GM23338 (cell line): ENCODE measurements at regions not wholly inside any gene's neighbourhood (a gene's known extent, or its start where the extent isn't known, plus 50 kb on each side); places are given as distances from the start of the nearest gene placed in this dataset.
A peak's percentile ranks its signal among the peaks of the same experiment; 100 is the strongest.

ENCODE experiments used
- ATAC-seq: fragments of 200-7000 bp; cut with Tn5 transposase; 3 replicates; pipeline ENCODE4 v1.9.1; 2020
- DNase-seq: peaks from one replicate; pipeline ENCODE4 v3.0.0-alpha.2; 2015; ENCODE audit warnings: low spot score
- H2AFZ ChIP-seq: fragments of 200-600 bp; sonication (generic); 2 replicates; pipeline ENCODE4 v1.8.0; 2016; ENCODE audit warnings: antibody characterized with exemption, mild to moderate bottlenecking, moderate library complexity
- H3F3A ChIP-seq: fragments of 200-600 bp; sonication (generic); replicated peaks from 2 replicates; pipeline ENCODE4 v1.8.0; 2017; ENCODE audit warnings: antibody characterized with exemption, mixed run types, low read depth
- H3K27ac ChIP-seq: fragments of 200-600 bp; sonication (generic); 2 replicates; pipeline ENCODE4 v1.6.1; 2016; ENCODE audit warnings: low read depth
- H3K27me3 ChIP-seq: fragments of 200-600 bp; sonication (generic); 2 replicates; pipeline ENCODE4 v1.8.0; 2016; ENCODE audit warnings: mild to moderate bottlenecking, mixed run types, moderate library complexity; ENCODE audit not compliant: insufficient read depth
- H3K36me3 ChIP-seq: fragments of 200-600 bp; sonication (generic); 2 replicates; pipeline ENCODE4 v1.8.0; 2016; ENCODE audit warnings: mild to moderate bottlenecking; ENCODE audit not compliant: insufficient read depth
- H3K4me1 ChIP-seq: fragments of 200-600 bp; sonication (generic); 2 replicates; pipeline ENCODE4 v1.8.0; 2016; ENCODE audit warnings: mild to moderate bottlenecking, moderate library complexity; ENCODE audit not compliant: insufficient read depth
- H3K4me2 ChIP-seq: fragments of 200-600 bp; sonication (generic); 2 replicates; pipeline ENCODE4 v1.7.1; 2017; ENCODE audit warnings: mixed run types
- H3K4me3 ChIP-seq: fragments of 200-600 bp; sonication (generic); 2 replicates; pipeline ENCODE4 v1.6.1; 2016; ENCODE audit warnings: mixed run types
- H3K79me2 ChIP-seq: fragments of 200-600 bp; sonication (generic); replicated peaks from 2 replicates; pipeline ENCODE4 v1.8.0; 2017; ENCODE audit warnings: mild to moderate bottlenecking; ENCODE audit not compliant: insufficient read depth
- H3K9me2 ChIP-seq: fragments of 200-600 bp; sonication (generic); 2 replicates; pipeline ENCODE4 v1.8.0; 2017; ENCODE audit not compliant: insufficient read depth
- H4K20me1 ChIP-seq: fragments of 200-600 bp; sonication (generic); replicated peaks from 2 replicates; pipeline ENCODE4 v1.8.0; 2017; ENCODE audit warnings: mild to moderate bottlenecking; ENCODE audit not compliant: insufficient read depth
- H3K27ac Mint-ChIP-seq: 2 replicates; pipeline ENCODE4 v1.8.0; 2020; ENCODE audit warnings: inconsistent platforms, mild to moderate bottlenecking, moderate library complexity, mixed read lengths
- H3K27me3 Mint-ChIP-seq: 3 replicates; pipeline ENCODE4 v1.8.0; 2022; ENCODE audit warnings: low read depth, mild to moderate bottlenecking, moderate library complexity, mixed read lengths, inconsistent platforms; ENCODE audit not compliant: insufficient read depth, poor library complexity
- H3K36me3 Mint-ChIP-seq: 3 replicates; pipeline ENCODE4 v1.8.0; 2021; ENCODE audit warnings: low read depth, mild to moderate bottlenecking, inconsistent platforms, moderate library complexity, mixed read lengths
- H3K4me1 Mint-ChIP-seq: 3 replicates; pipeline ENCODE4 v1.8.0; 2020; ENCODE audit warnings: mild to moderate bottlenecking, inconsistent platforms, mixed read lengths
- H3K4me3 Mint-ChIP-seq: 3 replicates; pipeline ENCODE4 v1.8.0; 2021; ENCODE audit warnings: moderate library complexity, mild to moderate bottlenecking, inconsistent platforms, mixed read lengths
- H3K9me3 Mint-ChIP-seq: 3 replicates; pipeline ENCODE4 v1.8.0; 2020; ENCODE audit warnings: moderate library complexity, mild to moderate bottlenecking, inconsistent platforms, mixed read lengths
- CREB1 ChIP-seq: fragments of 250-450 bp; sonication (Bioruptor Pico); IDR thresholded peaks from 2 replicates; pipeline ENCODE4 v1.5.0; 2020; ENCODE audit warnings: low read depth, mild to moderate bottlenecking, moderate library complexity
- CTCF ChIP-seq, 2 experiments: fragments of 200-600 bp in 1 of 2; sonication (generic) in 1 of 2; conservative IDR thresholded peaks; 2 replicates each; pipeline versions ENCODE4 v1.5.1 to v1.6.1; 2016 to 2017; ENCODE audit warnings: antibody characterized with exemption in 2 of 2, low read depth in 2 of 2, mild to moderate bottlenecking in 2 of 2, moderate library complexity in 1 of 2
- ETS1 ChIP-seq: IDR thresholded peaks from 2 replicates; pipeline ENCODE4 v1.6.1; 2016; ENCODE audit warnings: antibody characterized with exemption
- EZH2 ChIP-seq: fragments of 200-600 bp; sonication (generic); IDR thresholded peaks from one replicate; pipeline ENCODE4 v1.8.0; 2017; ENCODE audit warnings: antibody characterized with exemption, mild to moderate bottlenecking, low read depth; ENCODE audit not compliant: unreplicated experiment
- EZH2phosphoT487 ChIP-seq: fragments of 200-600 bp; sonication (generic); IDR thresholded peaks from one replicate; pipeline ENCODE4 v1.8.1; 2018; ENCODE audit warnings: antibody characterized with exemption; ENCODE audit not compliant: unreplicated experiment
- JUNB ChIP-seq: IDR thresholded peaks from one replicate; pipeline ENCODE4 v1.6.1; 2016; ENCODE audit warnings: antibody characterized with exemption; ENCODE audit not compliant: unreplicated experiment
- NANOG ChIP-seq: IDR thresholded peaks from 2 replicates; pipeline ENCODE4 v1.6.1; 2016; ENCODE audit warnings: antibody characterized with exemption, borderline replicate concordance
- POLR2AphosphoS5 ChIP-seq: IDR thresholded peaks from 2 replicates; pipeline ENCODE4 v1.6.1; 2016; ENCODE audit warnings: antibody characterized with exemption, low read depth
- STAT1 ChIP-seq: IDR thresholded peaks from one replicate; pipeline ENCODE4 v1.6.1; 2016; ENCODE audit warnings: antibody characterized with exemption; ENCODE audit not compliant: unreplicated experiment
- ZNF114 ChIP-seq: fragments of 250-450 bp; sonication (Bioruptor Pico); IDR thresholded peaks from 2 replicates; pipeline ENCODE4 v1.5.0; 2020; ENCODE audit warnings: mild to moderate bottlenecking, moderate library complexity
- ZNF331 ChIP-seq: fragments of 250-450 bp; sonication (Bioruptor Pico); IDR thresholded peaks from 2 replicates; pipeline ENCODE4 v1.5.0; 2020; ENCODE audit warnings: low read depth, mild to moderate bottlenecking, moderate library complexity
- TF ChIP-seq, protein P1 (sequence below): fragments of 250-450 bp; sonication (Bioruptor Pico); IDR thresholded peaks from 2 replicates; pipeline ENCODE4 v1.5.0; 2020; ENCODE audit warnings: mild to moderate bottlenecking, moderate library complexity
- TF ChIP-seq, protein P2 (sequence below): IDR thresholded peaks from one replicate; pipeline ENCODE4 v1.6.1; 2018; ENCODE audit warnings: antibody characterized with exemption; ENCODE audit not compliant: unreplicated experiment

GRCh38 chr2:58635801-58636375 is 394.8 kb upstream of the FANCL start:
- Histone ChIP-seq H3K27ac (no peak overlapping the region), H3K36me3 (no peaks in the 10 kb centered on the region), H3K4me2 (no peak overlapping the region), H3F3A (no peaks in the 10 kb centered on the region), H3K27me3 (no peaks in the 10 kb centered on the region), H3K4me3 (no peak overlapping the region), H3K9me2 (no peaks in the 10 kb centered on the region), H2AFZ (no peak overlapping the region), H3K4me1 (peaks cover 32% of the 10 kb centered on the region), H3K79me2 (no peaks in the 10 kb centered on the region), H4K20me1 (no peaks in the 10 kb centered on the region)
- H3K4me3 Mint-ChIP-seq: no peak overlapping the region
- DNase-seq: peak; percentile 18
- peaks cover 59% of the 10 kb centered on the region for H3K4me1 Mint-ChIP-seq
- H3K27me3 Mint-ChIP-seq: no peaks in the 10 kb centered on the region
- no peak for TF ChIP-seq EZH2
- TF ChIP-seq NANOG: no peak
- TF ChIP-seq, protein P1, sequence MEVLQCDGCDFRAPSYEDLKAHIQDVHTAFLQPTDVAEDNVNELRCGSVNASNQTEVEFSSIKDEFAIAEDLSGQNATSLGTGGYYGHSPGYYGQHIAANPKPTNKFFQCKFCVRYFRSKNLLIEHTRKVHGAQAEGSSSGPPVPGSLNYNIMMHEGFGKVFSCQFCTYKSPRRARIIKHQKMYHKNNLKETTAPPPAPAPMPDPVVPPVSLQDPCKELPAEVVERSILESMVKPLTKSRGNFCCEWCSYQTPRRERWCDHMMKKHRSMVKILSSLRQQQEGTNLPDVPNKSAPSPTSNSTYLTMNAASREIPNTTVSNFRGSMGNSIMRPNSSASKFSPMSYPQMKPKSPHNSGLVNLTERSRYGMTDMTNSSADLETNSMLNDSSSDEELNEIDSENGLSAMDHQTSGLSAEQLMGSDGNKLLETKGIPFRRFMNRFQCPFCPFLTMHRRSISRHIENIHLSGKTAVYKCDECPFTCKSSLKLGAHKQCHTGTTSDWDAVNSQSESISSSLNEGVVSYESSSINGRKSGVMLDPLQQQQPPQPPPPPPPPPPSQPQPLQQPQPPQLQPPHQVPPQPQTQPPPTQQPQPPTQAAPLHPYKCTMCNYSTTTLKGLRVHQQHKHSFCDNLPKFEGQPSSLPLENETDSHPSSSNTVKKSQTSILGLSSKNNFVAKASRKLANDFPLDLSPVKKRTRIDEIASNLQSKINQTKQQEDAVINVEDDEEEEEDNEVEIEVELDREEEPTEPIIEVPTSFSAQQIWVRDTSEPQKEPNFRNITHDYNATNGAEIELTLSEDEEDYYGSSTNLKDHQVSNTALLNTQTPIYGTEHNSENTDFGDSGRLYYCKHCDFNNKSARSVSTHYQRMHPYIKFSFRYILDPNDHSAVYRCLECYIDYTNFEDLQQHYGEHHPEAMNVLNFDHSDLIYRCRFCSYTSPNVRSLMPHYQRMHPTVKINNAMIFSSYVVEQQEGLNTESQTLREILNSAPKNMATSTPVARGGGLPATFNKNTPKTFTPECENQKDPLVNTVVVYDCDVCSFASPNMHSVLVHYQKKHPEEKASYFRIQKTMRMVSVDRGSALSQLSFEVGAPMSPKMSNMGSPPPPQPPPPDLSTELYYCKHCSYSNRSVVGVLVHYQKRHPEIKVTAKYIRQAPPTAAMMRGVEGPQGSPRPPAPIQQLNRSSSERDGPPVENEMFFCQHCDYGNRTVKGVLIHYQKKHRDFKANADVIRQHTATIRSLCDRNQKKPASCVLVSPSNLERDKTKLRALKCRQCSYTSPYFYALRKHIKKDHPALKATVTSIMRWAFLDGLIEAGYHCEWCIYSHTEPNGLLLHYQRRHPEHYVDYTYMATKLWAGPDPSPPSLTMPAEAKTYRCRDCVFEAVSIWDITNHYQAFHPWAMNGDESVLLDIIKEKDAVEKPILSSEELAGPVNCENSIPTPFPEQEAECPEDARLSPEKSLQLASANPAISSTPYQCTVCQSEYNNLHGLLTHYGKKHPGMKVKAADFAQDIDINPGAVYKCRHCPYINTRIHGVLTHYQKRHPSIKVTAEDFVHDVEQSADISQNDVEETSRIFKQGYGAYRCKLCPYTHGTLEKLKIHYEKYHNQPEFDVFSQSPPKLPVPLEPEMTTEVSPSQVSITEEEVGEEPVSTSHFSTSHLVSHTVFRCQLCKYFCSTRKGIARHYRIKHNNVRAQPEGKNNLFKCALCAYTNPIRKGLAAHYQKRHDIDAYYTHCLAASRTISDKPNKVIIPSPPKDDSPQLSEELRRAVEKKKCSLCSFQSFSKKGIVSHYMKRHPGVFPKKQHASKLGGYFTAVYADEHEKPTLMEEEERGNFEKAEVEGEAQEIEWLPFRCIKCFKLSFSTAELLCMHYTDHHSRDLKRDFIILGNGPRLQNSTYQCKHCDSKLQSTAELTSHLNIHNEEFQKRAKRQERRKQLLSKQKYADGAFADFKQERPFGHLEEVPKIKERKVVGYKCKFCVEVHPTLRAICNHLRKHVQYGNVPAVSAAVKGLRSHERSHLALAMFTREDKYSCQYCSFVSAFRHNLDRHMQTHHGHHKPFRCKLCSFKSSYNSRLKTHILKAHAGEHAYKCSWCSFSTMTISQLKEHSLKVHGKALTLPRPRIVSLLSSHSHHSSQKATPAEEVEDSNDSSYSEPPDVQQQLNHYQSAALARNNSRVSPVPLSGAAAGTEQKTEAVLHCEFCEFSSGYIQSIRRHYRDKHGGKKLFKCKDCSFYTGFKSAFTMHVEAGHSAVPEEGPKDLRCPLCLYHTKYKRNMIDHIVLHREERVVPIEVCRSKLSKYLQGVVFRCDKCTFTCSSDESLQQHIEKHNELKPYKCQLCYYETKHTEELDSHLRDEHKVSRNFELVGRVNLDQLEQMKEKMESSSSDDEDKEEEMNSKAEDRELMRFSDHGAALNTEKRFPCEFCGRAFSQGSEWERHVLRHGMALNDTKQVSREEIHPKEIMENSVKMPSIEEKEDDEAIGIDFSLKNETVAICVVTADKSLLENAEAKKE (CRISPR knock-in tag): no peak
- no peak for TF ChIP-seq EZH2phosphoT487
- no peak for TF ChIP-seq ZNF114
- TF ChIP-seq, protein P2, sequence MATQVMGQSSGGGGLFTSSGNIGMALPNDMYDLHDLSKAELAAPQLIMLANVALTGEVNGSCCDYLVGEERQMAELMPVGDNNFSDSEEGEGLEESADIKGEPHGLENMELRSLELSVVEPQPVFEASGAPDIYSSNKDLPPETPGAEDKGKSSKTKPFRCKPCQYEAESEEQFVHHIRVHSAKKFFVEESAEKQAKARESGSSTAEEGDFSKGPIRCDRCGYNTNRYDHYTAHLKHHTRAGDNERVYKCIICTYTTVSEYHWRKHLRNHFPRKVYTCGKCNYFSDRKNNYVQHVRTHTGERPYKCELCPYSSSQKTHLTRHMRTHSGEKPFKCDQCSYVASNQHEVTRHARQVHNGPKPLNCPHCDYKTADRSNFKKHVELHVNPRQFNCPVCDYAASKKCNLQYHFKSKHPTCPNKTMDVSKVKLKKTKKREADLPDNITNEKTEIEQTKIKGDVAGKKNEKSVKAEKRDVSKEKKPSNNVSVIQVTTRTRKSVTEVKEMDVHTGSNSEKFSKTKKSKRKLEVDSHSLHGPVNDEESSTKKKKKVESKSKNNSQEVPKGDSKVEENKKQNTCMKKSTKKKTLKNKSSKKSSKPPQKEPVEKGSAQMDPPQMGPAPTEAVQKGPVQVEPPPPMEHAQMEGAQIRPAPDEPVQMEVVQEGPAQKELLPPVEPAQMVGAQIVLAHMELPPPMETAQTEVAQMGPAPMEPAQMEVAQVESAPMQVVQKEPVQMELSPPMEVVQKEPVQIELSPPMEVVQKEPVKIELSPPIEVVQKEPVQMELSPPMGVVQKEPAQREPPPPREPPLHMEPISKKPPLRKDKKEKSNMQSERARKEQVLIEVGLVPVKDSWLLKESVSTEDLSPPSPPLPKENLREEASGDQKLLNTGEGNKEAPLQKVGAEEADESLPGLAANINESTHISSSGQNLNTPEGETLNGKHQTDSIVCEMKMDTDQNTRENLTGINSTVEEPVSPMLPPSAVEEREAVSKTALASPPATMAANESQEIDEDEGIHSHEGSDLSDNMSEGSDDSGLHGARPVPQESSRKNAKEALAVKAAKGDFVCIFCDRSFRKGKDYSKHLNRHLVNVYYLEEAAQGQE: no peak
- no peak for TF ChIP-seq CTCF (conservative IDR thresholded peaks at IDR 0.05; ENCODE audit: low read depth in 2 of 2)
- TF ChIP-seq ETS1: no peak
- TF ChIP-seq CREB1 (CRISPR knock-in tag): no peak
- no peak for TF ChIP-seq STAT1
- no peak for TF ChIP-seq POLR2AphosphoS5
- TF ChIP-seq JUNB: no peak
- no peak for TF ChIP-seq ZNF331 (CRISPR knock-in tag)
- H3K9me3 Mint-ChIP-seq: no peaks in the 10 kb centered on the region
- 0 out of 2 replicates have a peak overlapping the region, but pooled peaks have one; percentile 13 for H3K27ac Mint-ChIP-seq
- no peaks in the 10 kb centered on the region for H3K36me3 Mint-ChIP-seq
- peak; percentile 47; the same call in 2 of the 3 replicates for ATAC-seq
